GM23338 (cell line): ENCODE measurements at regions not wholly inside any gene's neighbourhood (a gene's known extent, or its start where the extent isn't known, plus 50 kb on each side); places are given as distances from the start of the nearest gene placed in this dataset.
"Not testable (repeated sequence)": the region's sequence is repeated elsewhere in the genome, so short reads cannot be mapped to it uniquely, and the experiment has no call there.

ENCODE experiments used
- ATAC-seq: fragments of 200-7000 bp; cut with Tn5 transposase; 3 replicates; pipeline ENCODE4 v1.9.1; 2020
- DNase-seq: peaks from one replicate; pipeline ENCODE4 v3.0.0-alpha.2; 2015; ENCODE audit warnings: low spot score
- H2AFZ ChIP-seq: fragments of 200-600 bp; sonication (generic); 2 replicates; pipeline ENCODE4 v1.8.0; 2016; ENCODE audit warnings: antibody characterized with exemption, mild to moderate bottlenecking, moderate library complexity
- H3F3A ChIP-seq: fragments of 200-600 bp; sonication (generic); replicated peaks from 2 replicates; pipeline ENCODE4 v1.8.0; 2017; ENCODE audit warnings: antibody characterized with exemption, mixed run types, low read depth
- H3K27ac ChIP-seq: fragments of 200-600 bp; sonication (generic); 2 replicates; pipeline ENCODE4 v1.6.1; 2016; ENCODE audit warnings: low read depth
- H3K27me3 ChIP-seq: fragments of 200-600 bp; sonication (generic); 2 replicates; pipeline ENCODE4 v1.8.0; 2016; ENCODE audit warnings: mild to moderate bottlenecking, mixed run types, moderate library complexity; ENCODE audit not compliant: insufficient read depth
- H3K36me3 ChIP-seq: fragments of 200-600 bp; sonication (generic); 2 replicates; pipeline ENCODE4 v1.8.0; 2016; ENCODE audit warnings: mild to moderate bottlenecking; ENCODE audit not compliant: insufficient read depth
- H3K4me1 ChIP-seq: fragments of 200-600 bp; sonication (generic); 2 replicates; pipeline ENCODE4 v1.8.0; 2016; ENCODE audit warnings: mild to moderate bottlenecking, moderate library complexity; ENCODE audit not compliant: insufficient read depth
- H3K4me2 ChIP-seq: fragments of 200-600 bp; sonication (generic); 2 replicates; pipeline ENCODE4 v1.7.1; 2017; ENCODE audit warnings: mixed run types
- H3K4me3 ChIP-seq: fragments of 200-600 bp; sonication (generic); 2 replicates; pipeline ENCODE4 v1.6.1; 2016; ENCODE audit warnings: mixed run types
- H3K79me2 ChIP-seq: fragments of 200-600 bp; sonication (generic); replicated peaks from 2 replicates; pipeline ENCODE4 v1.8.0; 2017; ENCODE audit warnings: mild to moderate bottlenecking; ENCODE audit not compliant: insufficient read depth
- H3K9me2 ChIP-seq: fragments of 200-600 bp; sonication (generic); 2 replicates; pipeline ENCODE4 v1.8.0; 2017; ENCODE audit not compliant: insufficient read depth
- H4K20me1 ChIP-seq: fragments of 200-600 bp; sonication (generic); replicated peaks from 2 replicates; pipeline ENCODE4 v1.8.0; 2017; ENCODE audit warnings: mild to moderate bottlenecking; ENCODE audit not compliant: insufficient read depth
- H3K27ac Mint-ChIP-seq: 2 replicates; pipeline ENCODE4 v1.8.0; 2020; ENCODE audit warnings: inconsistent platforms, mild to moderate bottlenecking, moderate library complexity, mixed read lengths
- H3K27me3 Mint-ChIP-seq: 3 replicates; pipeline ENCODE4 v1.8.0; 2022; ENCODE audit warnings: low read depth, mild to moderate bottlenecking, moderate library complexity, mixed read lengths, inconsistent platforms; ENCODE audit not compliant: insufficient read depth, poor library complexity
- H3K36me3 Mint-ChIP-seq: 3 replicates; pipeline ENCODE4 v1.8.0; 2021; ENCODE audit warnings: low read depth, mild to moderate bottlenecking, inconsistent platforms, moderate library complexity, mixed read lengths
- H3K4me1 Mint-ChIP-seq: 3 replicates; pipeline ENCODE4 v1.8.0; 2020; ENCODE audit warnings: mild to moderate bottlenecking, inconsistent platforms, mixed read lengths
- H3K4me3 Mint-ChIP-seq: 3 replicates; pipeline ENCODE4 v1.8.0; 2021; ENCODE audit warnings: moderate library complexity, mild to moderate bottlenecking, inconsistent platforms, mixed read lengths
- H3K9me3 Mint-ChIP-seq: 3 replicates; pipeline ENCODE4 v1.8.0; 2020; ENCODE audit warnings: moderate library complexity, mild to moderate bottlenecking, inconsistent platforms, mixed read lengths
- CREB1 ChIP-seq: fragments of 250-450 bp; sonication (Bioruptor Pico); IDR thresholded peaks from 2 replicates; pipeline ENCODE4 v1.5.0; 2020; ENCODE audit warnings: low read depth, mild to moderate bottlenecking, moderate library complexity
- EZH2 ChIP-seq: fragments of 200-600 bp; sonication (generic); IDR thresholded peaks from one replicate; pipeline ENCODE4 v1.8.0; 2017; ENCODE audit warnings: antibody characterized with exemption, mild to moderate bottlenecking, low read depth; ENCODE audit not compliant: unreplicated experiment
- EZH2phosphoT487 ChIP-seq: fragments of 200-600 bp; sonication (generic); IDR thresholded peaks from one replicate; pipeline ENCODE4 v1.8.1; 2018; ENCODE audit warnings: antibody characterized with exemption; ENCODE audit not compliant: unreplicated experiment
- JUNB ChIP-seq: IDR thresholded peaks from one replicate; pipeline ENCODE4 v1.6.1; 2016; ENCODE audit warnings: antibody characterized with exemption; ENCODE audit not compliant: unreplicated experiment
- NANOG ChIP-seq: IDR thresholded peaks from 2 replicates; pipeline ENCODE4 v1.6.1; 2016; ENCODE audit warnings: antibody characterized with exemption, borderline replicate concordance
- POLR2AphosphoS5 ChIP-seq: IDR thresholded peaks from 2 replicates; pipeline ENCODE4 v1.6.1; 2016; ENCODE audit warnings: antibody characterized with exemption, low read depth
- STAT1 ChIP-seq: IDR thresholded peaks from one replicate; pipeline ENCODE4 v1.6.1; 2016; ENCODE audit warnings: antibody characterized with exemption; ENCODE audit not compliant: unreplicated experiment
- ZNF331 ChIP-seq: fragments of 250-450 bp; sonication (Bioruptor Pico); IDR thresholded peaks from 2 replicates; pipeline ENCODE4 v1.5.0; 2020; ENCODE audit warnings: low read depth, mild to moderate bottlenecking, moderate library complexity
- TF ChIP-seq, protein P1 (sequence below): IDR thresholded peaks from 2 replicates; pipeline ENCODE4 v1.6.1; 2016; ENCODE audit warnings: antibody characterized with exemption

DNA sequence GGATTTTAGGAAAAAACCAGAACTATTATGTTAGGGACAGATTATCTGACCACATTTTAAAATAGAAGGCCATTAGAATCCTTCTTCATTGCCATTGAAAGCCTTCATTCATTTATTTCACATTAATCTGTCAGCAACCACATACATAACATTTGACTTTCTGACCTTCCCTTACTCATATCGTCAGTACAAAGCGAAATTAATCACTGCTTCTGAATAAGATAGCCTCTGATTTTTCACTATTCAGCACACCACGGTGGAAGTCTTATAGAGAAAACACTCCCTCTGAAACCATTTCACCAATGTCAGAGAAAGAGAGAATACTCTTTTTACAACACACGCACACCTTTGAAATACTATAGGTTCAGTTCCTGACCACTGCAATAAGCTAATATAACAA, 442.5 kb upstream of the ID4 start (continued):
- TF ChIP-seq STAT1 (no peak), POLR2AphosphoS5 (no peak), ZNF331 (CRISPR knock-in tag) (no peak)

DNA sequence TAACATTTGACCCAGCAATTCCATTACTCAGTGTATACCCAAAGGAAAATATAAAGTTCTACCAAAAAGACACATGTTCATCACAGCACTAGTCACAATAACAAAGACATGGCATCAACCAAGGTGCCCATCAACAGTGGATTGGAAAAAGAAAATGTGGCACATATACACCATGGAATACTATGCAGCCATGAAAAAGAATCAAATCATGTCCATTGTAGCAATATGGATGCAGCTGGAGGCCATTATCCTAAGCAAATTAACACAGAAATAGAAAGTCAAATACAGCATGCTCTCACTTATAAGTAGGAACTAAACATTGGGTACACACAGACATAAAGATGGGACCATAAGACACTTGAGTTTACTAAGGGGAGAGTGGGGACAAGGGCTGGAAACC, 441.9 kb upstream of the ID4 start:
- DNase-seq (no peak), ATAC-seq (no peak)
- no peak overlapping the region for H3K27ac ChIP-seq
- Mint-ChIP-seq H3K27ac (no peak overlapping the region), H3K9me3 (no peaks in the 10 kb centered on the region), H3K27me3 (no peaks in the 10 kb centered on the region), H3K4me3 (no peak overlapping the region), H3K36me3 (no peaks in the 10 kb centered on the region), H3K4me1 (no peaks in the 10 kb centered on the region)
- H2AFZ ChIP-seq, result no peak overlapping the region
- no peaks in the 10 kb centered on the region for H3K9me2 ChIP-seq
- no peaks in the 10 kb centered on the region for H3F3A ChIP-seq
- no peaks in the 10 kb centered on the region for H3K36me3 ChIP-seq
- no peak overlapping the region for H3K4me2 ChIP-seq
- H3K4me1 ChIP-seq, result no peaks in the 10 kb centered on the region
- no peak overlapping the region for H3K4me3 ChIP-seq
- TF ChIP-seq ZNF331 (CRISPR knock-in tag), result no peak
- no peak for TF ChIP-seq JUNB
- TF ChIP-seq NANOG, result no peak
- TF ChIP-seq EZH2phosphoT487, result no peak
- no peak for TF ChIP-seq EZH2
- TF ChIP-seq, protein P1, sequence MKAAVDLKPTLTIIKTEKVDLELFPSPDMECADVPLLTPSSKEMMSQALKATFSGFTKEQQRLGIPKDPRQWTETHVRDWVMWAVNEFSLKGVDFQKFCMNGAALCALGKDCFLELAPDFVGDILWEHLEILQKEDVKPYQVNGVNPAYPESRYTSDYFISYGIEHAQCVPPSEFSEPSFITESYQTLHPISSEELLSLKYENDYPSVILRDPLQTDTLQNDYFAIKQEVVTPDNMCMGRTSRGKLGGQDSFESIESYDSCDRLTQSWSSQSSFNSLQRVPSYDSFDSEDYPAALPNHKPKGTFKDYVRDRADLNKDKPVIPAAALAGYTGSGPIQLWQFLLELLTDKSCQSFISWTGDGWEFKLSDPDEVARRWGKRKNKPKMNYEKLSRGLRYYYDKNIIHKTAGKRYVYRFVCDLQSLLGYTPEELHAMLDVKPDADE, result no peak
- no peaks in the 10 kb centered on the region for H4K20me1 ChIP-seq
- no peaks in the 10 kb centered on the region for H3K79me2 ChIP-seq
- no peaks in the 10 kb centered on the region for H3K27me3 ChIP-seq

- Mint-ChIP-seq H3K27ac (no peak overlapping the region), H3K36me3 (no peaks in the 10 kb centered on the region; the same call in 2 of the 3 replicates), H3K9me3 (peaks cover 11% of the 10 kb centered on the region), H3K27me3 (no peaks in the 10 kb centered on the region), H3K4me1 (no peaks in the 10 kb centered on the region), H3K4me3 (no peak overlapping the region)
- H3K4me1 ChIP-seq, result no peaks in the 10 kb centered on the region
- H3K4me3 ChIP-seq, result no peak overlapping the region
- H4K20me1 ChIP-seq, result no peaks in the 10 kb centered on the region
- no peaks in the 10 kb centered on the region for H3F3A ChIP-seq
- no peaks in the 10 kb centered on the region for H3K79me2 ChIP-seq
- no peaks in the 10 kb centered on the region for H3K36me3 ChIP-seq
- DNase-seq (no peak), ATAC-seq (no peak)
- no peak for TF ChIP-seq POLR2AphosphoS5
- TF ChIP-seq EZH2, result no peak
- no peak for TF ChIP-seq STAT1
- TF ChIP-seq EZH2phosphoT487, result no peak
- TF ChIP-seq CREB1 (CRISPR knock-in tag), result no peak
- no peak overlapping the region for H3K27ac ChIP-seq
- no peak overlapping the region for H3K4me2 ChIP-seq
- no peaks in the 10 kb centered on the region for H3K27me3 ChIP-seq
- no peak overlapping the region; the same call in 1 of the 2 replicates for H2AFZ ChIP-seq
- H3K9me2 ChIP-seq, result 0 out of 2 replicates have a peak, but pooled peaks cover 2% of the 10 kb centered on the region
These were observed 437.8 kb upstream of the ID4 start for GRCh38 chr6:19399406-19399805.

- not testable (repeated sequence) for H3K27ac Mint-ChIP-seq, H3K27me3 ChIP-seq, H3K4me3 Mint-ChIP-seq, H3K27ac ChIP-seq, H3K4me3 ChIP-seq, H3K9me2 ChIP-seq, H3K4me1 Mint-ChIP-seq, H3F3A ChIP-seq, H2AFZ ChIP-seq, H4K20me1 ChIP-seq, ATAC-seq, DNase-seq, H3K4me2 ChIP-seq, H3K27me3 Mint-ChIP-seq, H3K79me2 ChIP-seq, H3K4me1 ChIP-seq, H3K36me3 ChIP-seq
- Mint-ChIP-seq H3K9me3 (peaks cover 27% of the 10 kb centered on the region), H3K36me3 (peaks cover 13% of the 10 kb centered on the region)
These were observed 432.3 kb upstream of the ID4 start for GRCh38 chr6:19404884-19405283.
